ENCODE measurements at regions not wholly inside any gene's neighbourhood (a gene's known extent, or its start where the extent isn't known, plus 50 kb on each side); places are given as distances from the start of the nearest gene placed in this dataset.

DNA sequence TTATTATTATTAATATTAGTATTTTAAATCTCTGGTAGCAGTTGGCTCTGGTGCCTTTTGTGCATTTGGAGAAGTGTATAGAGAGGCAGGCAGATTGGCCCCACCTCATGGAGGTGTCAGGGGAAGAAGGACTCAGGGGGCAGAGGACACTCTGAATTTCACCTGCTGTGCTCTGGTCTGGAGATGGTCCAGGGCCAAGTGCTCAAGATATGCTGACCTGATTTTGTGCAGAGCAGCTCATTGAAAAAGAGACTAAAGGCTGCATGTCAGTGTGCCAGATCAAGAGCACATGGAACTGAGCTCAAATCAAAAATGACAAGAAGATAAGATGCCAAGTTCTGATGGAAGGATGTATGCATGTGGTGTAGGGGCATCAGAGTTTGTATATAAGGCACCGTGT is 323.6 kb upstream of the TNP1 start:
- H3K27ac ChIP-seq (ENCODE audit: low read depth, low read length): no peak overlapping the region
- no peaks in the 10 kb centered on the region for H3K36me3 ChIP-seq (ENCODE audit: low read length)
- no peaks in the 10 kb centered on the region for H4K20me1 ChIP-seq (ENCODE audit: low read depth, low read length)
- H3K4me3 ChIP-seq (ENCODE audit: insufficient read depth, low read length, poor library complexity, severe bottlenecking): no peak overlapping the region
- H3K9ac ChIP-seq (ENCODE audit: low read length): no peak overlapping the region
- H3K9me3 ChIP-seq (ENCODE audit: insufficient read depth, low read length): no peaks in the 10 kb centered on the region
- no peak for TF ChIP-seq EZH2phosphoT487 (conservative IDR thresholded peaks at IDR 0.05; ENCODE audit: low read length)
- TF ChIP-seq, protein P1, sequence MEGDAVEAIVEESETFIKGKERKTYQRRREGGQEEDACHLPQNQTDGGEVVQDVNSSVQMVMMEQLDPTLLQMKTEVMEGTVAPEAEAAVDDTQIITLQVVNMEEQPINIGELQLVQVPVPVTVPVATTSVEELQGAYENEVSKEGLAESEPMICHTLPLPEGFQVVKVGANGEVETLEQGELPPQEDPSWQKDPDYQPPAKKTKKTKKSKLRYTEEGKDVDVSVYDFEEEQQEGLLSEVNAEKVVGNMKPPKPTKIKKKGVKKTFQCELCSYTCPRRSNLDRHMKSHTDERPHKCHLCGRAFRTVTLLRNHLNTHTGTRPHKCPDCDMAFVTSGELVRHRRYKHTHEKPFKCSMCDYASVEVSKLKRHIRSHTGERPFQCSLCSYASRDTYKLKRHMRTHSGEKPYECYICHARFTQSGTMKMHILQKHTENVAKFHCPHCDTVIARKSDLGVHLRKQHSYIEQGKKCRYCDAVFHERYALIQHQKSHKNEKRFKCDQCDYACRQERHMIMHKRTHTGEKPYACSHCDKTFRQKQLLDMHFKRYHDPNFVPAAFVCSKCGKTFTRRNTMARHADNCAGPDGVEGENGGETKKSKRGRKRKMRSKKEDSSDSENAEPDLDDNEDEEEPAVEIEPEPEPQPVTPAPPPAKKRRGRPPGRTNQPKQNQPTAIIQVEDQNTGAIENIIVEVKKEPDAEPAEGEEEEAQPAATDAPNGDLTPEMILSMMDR (IDR thresholded peaks at IDR 0.05; ENCODE audit: insufficient read depth, low read length, poor library complexity, severe bottlenecking): no peak
- H2AFZ ChIP-seq (ENCODE audit: low read depth, low read length, severe bottlenecking): no peak overlapping the region
- no peaks in the 10 kb centered on the region for H3K79me2 ChIP-seq (ENCODE audit: insufficient read depth, low read length)
- H3F3A ChIP-seq (ENCODE audit: insufficient read depth): no peaks in the 10 kb centered on the region
- no peaks in the 10 kb centered on the region for H3K9me2 ChIP-seq (replicated peaks; ENCODE audit: insufficient read depth, low read length)
- H3K4me2 ChIP-seq (ENCODE audit: low read depth, low read length, poor library complexity, severe bottlenecking): no peak overlapping the region
- no peaks in the 10 kb centered on the region for H3K27me3 ChIP-seq (ENCODE audit: low read length)

DNA sequence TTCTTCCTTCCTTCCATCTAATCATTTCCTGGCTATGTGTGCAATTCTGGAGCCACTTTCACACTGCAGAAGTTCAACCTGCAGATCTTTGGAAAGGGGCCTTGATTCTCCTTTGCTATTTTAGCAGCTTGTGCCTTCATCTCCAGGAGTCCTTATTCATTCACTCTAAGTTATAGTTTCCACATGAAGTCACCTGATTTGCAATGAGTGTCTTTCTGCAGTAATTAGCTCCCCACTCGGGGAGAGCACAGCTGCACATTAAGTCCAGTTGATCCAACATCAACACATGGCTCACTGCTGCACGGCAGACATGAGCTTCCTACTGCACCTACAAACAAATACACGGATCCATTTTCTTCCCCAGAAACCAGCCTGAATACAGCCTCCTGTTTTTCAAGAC is 323.1 kb upstream of the TNP1 start:
- H3K9ac ChIP-seq (ENCODE audit: low read length): no peak overlapping the region
- no peaks in the 10 kb centered on the region for H3K27me3 ChIP-seq (ENCODE audit: low read length)
- no peaks in the 10 kb centered on the region for H4K20me1 ChIP-seq (ENCODE audit: low read depth, low read length)
- no peaks in the 10 kb centered on the region for H3K36me3 ChIP-seq (ENCODE audit: low read length)
- H3K9me2 ChIP-seq (replicated peaks; ENCODE audit: insufficient read depth, low read length): no peaks in the 10 kb centered on the region
- H2AFZ ChIP-seq (ENCODE audit: low read depth, low read length, severe bottlenecking): no peak overlapping the region
- H3K27ac ChIP-seq (ENCODE audit: low read depth, low read length): no peak overlapping the region
- TF ChIP-seq EZH2phosphoT487 (conservative IDR thresholded peaks at IDR 0.05; ENCODE audit: low read length): no peak
- TF ChIP-seq, protein P1 (IDR thresholded peaks at IDR 0.05; ENCODE audit: insufficient read depth, low read length, poor library complexity, severe bottlenecking): no peak
- H3K9me3 ChIP-seq (ENCODE audit: insufficient read depth, low read length): no peaks in the 10 kb centered on the region
- H3K4me3 ChIP-seq (ENCODE audit: insufficient read depth, low read length, poor library complexity, severe bottlenecking): no peak overlapping the region
- no peaks in the 10 kb centered on the region for H3K79me2 ChIP-seq (ENCODE audit: insufficient read depth, low read length)
- H3F3A ChIP-seq (ENCODE audit: insufficient read depth): no peaks in the 10 kb centered on the region
- no peak overlapping the region for H3K4me2 ChIP-seq (ENCODE audit: low read depth, low read length, poor library complexity, severe bottlenecking)

DNA sequence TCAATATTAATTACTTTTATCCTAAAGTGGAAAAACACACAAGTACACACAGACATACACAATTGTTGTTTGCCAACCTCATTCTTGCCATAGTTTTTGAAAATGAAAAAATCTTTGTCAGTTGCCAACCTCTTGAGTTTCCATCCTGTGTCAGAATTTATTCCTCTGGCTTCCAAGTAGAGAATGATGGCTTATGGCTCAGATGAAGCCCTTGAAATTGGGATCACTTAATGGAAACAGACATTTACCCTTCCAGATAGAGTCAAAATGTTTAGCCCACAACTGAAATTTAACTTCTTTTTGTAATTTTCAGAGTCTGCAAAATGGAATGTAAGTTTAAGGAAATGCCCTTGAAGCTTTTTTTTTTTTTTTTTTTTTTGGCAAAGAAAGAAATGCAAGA is 321.6 kb upstream of the TNP1 start:
- Histone ChIP-seq H3K27me3 (ENCODE audit: low read length) (no peaks in the 10 kb centered on the region), H2AFZ (ENCODE audit: low read depth, low read length, severe bottlenecking) (no peak overlapping the region), H3F3A (ENCODE audit: insufficient read depth) (no peaks in the 10 kb centered on the region), H3K4me2 (ENCODE audit: low read depth, low read length, poor library complexity, severe bottlenecking) (no peak overlapping the region), H3K79me2 (ENCODE audit: insufficient read depth, low read length) (no peaks in the 10 kb centered on the region), H4K20me1 (ENCODE audit: low read depth, low read length) (no peaks in the 10 kb centered on the region), H3K9me3 (ENCODE audit: insufficient read depth, low read length) (no peaks in the 10 kb centered on the region), H3K9ac (ENCODE audit: low read length) (no peak overlapping the region), H3K4me3 (ENCODE audit: insufficient read depth, low read length, poor library complexity, severe bottlenecking) (no peak overlapping the region), H3K36me3 (ENCODE audit: low read length) (no peaks in the 10 kb centered on the region), H3K27ac (ENCODE audit: low read depth, low read length) (no peak overlapping the region), H3K9me2 (replicated peaks; ENCODE audit: insufficient read depth, low read length) (no peaks in the 10 kb centered on the region)
- TF ChIP-seq, protein P1 (IDR thresholded peaks at IDR 0.05; ENCODE audit: insufficient read depth, low read length, poor library complexity, severe bottlenecking): no peak
- no peak for TF ChIP-seq EZH2phosphoT487 (conservative IDR thresholded peaks at IDR 0.05; ENCODE audit: low read length)

DNA sequence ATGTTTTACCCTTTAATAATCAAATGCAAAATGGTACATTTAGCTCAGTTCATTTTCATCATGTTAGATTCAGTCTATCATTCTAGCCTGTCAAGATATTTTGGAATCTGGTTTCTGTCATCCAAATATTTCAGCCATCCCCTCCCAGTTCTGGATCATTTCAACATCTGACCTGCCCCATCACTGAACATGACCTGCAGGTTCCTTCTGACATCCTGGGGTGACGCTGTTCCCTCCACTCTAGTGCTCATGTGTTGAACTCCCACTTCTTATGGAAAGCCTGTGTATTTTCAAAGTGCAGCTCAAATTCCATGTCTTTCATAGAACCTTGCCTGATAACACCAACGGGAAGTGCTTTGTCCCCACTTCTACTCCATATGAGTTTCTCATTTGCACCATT is 320.0 kb upstream of the TNP1 start:
- Histone ChIP-seq H3K9me2 (replicated peaks; ENCODE audit: insufficient read depth, low read length) (no peaks in the 10 kb centered on the region), H4K20me1 (ENCODE audit: low read depth, low read length) (no peaks in the 10 kb centered on the region), H2AFZ (ENCODE audit: low read depth, low read length, severe bottlenecking) (no peak overlapping the region), H3K79me2 (ENCODE audit: insufficient read depth, low read length) (no peaks in the 10 kb centered on the region), H3K4me3 (ENCODE audit: insufficient read depth, low read length, poor library complexity, severe bottlenecking) (no peak overlapping the region), H3K27me3 (ENCODE audit: low read length) (no peaks in the 10 kb centered on the region), H3K27ac (ENCODE audit: low read depth, low read length) (no peak overlapping the region), H3K4me2 (ENCODE audit: low read depth, low read length, poor library complexity, severe bottlenecking) (no peak overlapping the region), H3K9me3 (ENCODE audit: insufficient read depth, low read length) (no peaks in the 10 kb centered on the region), H3K36me3 (ENCODE audit: low read length) (no peaks in the 10 kb centered on the region), H3F3A (ENCODE audit: insufficient read depth) (no peaks in the 10 kb centered on the region), H3K9ac (ENCODE audit: low read length) (no peak overlapping the region)
- TF ChIP-seq EZH2phosphoT487 (conservative IDR thresholded peaks at IDR 0.05; ENCODE audit: low read length): no peak
- TF ChIP-seq, protein P1 (IDR thresholded peaks at IDR 0.05; ENCODE audit: insufficient read depth, low read length, poor library complexity, severe bottlenecking): no peak

All from SU-DHL-6 (cell line).